ENCODE measurements at regions not wholly inside any gene's neighbourhood (a gene's known extent, or its start where the extent isn't known, plus 50 kb on each side); places are given as distances from the start of the nearest gene placed in this dataset.
A peak's percentile ranks its signal among the peaks of the same experiment; 100 is the strongest.

DNA sequence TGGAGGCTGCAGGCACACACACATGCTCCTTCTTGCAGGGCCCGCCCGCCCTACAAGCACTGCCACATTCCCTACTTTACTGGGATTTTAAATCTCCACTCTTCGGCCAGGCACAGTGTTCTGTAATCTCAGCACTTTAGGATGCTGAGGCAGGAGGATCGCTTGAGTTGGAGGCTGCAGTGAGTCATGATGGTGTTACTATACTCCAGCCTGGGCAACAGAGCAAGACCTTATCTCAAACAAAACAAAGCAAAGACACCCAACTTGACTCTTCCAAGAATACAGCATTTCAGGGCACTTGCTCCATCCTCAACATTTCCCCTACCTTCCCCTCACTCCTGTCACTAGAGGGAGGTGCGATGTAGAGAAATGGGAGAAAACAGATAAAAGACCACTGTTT is 194.0 kb downstream of the MYLK4 start:
- TF ChIP-seq, protein P1, sequence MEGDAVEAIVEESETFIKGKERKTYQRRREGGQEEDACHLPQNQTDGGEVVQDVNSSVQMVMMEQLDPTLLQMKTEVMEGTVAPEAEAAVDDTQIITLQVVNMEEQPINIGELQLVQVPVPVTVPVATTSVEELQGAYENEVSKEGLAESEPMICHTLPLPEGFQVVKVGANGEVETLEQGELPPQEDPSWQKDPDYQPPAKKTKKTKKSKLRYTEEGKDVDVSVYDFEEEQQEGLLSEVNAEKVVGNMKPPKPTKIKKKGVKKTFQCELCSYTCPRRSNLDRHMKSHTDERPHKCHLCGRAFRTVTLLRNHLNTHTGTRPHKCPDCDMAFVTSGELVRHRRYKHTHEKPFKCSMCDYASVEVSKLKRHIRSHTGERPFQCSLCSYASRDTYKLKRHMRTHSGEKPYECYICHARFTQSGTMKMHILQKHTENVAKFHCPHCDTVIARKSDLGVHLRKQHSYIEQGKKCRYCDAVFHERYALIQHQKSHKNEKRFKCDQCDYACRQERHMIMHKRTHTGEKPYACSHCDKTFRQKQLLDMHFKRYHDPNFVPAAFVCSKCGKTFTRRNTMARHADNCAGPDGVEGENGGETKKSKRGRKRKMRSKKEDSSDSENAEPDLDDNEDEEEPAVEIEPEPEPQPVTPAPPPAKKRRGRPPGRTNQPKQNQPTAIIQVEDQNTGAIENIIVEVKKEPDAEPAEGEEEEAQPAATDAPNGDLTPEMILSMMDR (IDR thresholded peaks at IDR 0.05), result no peak
- TF ChIP-seq POLR2A (IDR thresholded peaks at IDR 0.05), result no peak
- no peaks in the 10 kb centered on the region for H3K27me3 ChIP-seq
- DNase-seq (no peak), ATAC-seq (peak in 1 of 4 donors; percentile 33)
- H3K36me3 ChIP-seq, result no peaks in the 10 kb centered on the region
- H3K4me3 ChIP-seq, result no peak overlapping the region
- 86 to 90% (median 88%) methylated on average over 5 of the region's 5 CpGs for WGBS, 4 donors
- no peaks in the 10 kb centered on the region for H3K4me1 ChIP-seq
- no peak overlapping the region for H3K27ac ChIP-seq
- no peaks in the 10 kb centered on the region for H3K9me3 ChIP-seq
- intact Hi-C loops (cut with DNase I), result no loop called here

DNA sequence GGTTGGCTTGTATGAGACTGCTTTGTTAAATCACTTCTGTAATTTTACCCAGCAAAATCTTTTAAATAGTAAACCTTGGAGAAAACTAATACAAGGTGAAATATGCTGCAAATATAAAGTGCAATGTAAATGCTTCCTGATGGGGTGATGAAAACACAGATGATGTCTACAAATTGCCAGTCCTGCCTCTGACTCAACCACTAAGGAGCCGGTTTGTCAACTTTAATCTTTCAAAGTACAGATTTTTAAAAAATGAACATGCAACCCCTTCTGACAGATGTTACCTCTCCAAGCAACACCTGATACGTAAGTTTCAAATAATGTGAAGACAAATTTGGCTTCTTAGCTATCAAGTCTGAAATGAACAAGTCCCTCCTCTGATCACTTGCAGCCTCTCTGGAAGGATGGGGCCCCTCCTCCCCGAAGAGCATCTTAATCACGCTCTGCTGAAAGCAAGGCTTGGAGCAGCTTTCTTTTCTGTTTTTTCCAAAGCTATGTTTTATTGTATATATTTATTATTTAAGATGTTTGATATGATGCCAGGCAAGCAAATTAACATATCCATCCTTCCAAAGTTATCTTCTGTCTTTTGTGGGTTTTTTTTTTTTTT is 196.0 kb downstream of the MYLK4 start:
- Histone ChIP-seq H3K27ac (no peak overlapping the region), H3K36me3 (no peaks in the 10 kb centered on the region), H3K27me3 (no peaks in the 10 kb centered on the region), H3K9me3 (no peaks in the 10 kb centered on the region), H3K4me1 (no peaks in the 10 kb centered on the region), H3K4me3 (no peak overlapping the region)
- intact Hi-C loops (cut with DNase I), result no loop called here
- no peak for TF ChIP-seq POLR2A (IDR thresholded peaks at IDR 0.05)
- TF ChIP-seq, protein P1 (IDR thresholded peaks at IDR 0.05), result no peak
- ATAC-seq (no peak), DNase-seq (no peak)
- WGBS, 4 donors, result 68 to 90% (median 82%) methylated on average over 4 of the region's 4 CpGs

GRCh38 chr6:2552526-2553154 is 198.1 kb downstream of the MYLK4 start:
- DNase-seq, result no peak
- intact Hi-C loops (cut with DNase I), result no loop called here
- no peak for ATAC-seq
- H3K4me3 ChIP-seq, result no peak overlapping the region
- H3K27ac ChIP-seq, result no peak overlapping the region
- H3K36me3 ChIP-seq, result no peaks in the 10 kb centered on the region
- TF ChIP-seq, protein P1 (IDR thresholded peaks at IDR 0.05), result no peak
- TF ChIP-seq POLR2A (IDR thresholded peaks at IDR 0.05), result no peak
- no peaks in the 10 kb centered on the region for H3K27me3 ChIP-seq
- 61 to 75% (median 72%) methylated on average over 10 of the region's 10 CpGs for whole genome bisulfite sequencing, 4 donors
- no peaks in the 10 kb centered on the region for H3K4me1 ChIP-seq
- peaks cover 0 to 9% (median 0%) of the 10 kb centered on the region in 12 donors for H3K9me3 ChIP-seq

- DNase-seq (no peak), ATAC-seq (no peak)
- Histone ChIP-seq H3K27me3 (peaks cover 0 to 4% (median 0%) of the 10 kb centered on the region in 9 donors), H3K36me3 (no peaks in the 10 kb centered on the region), H3K4me3 (no peak overlapping the region), H3K4me1 (no peaks in the 10 kb centered on the region), H3K9me3 (peaks cover 0 to 9% (median 0%) of the 10 kb centered on the region in 12 donors), H3K27ac (no peak overlapping the region)
- TF ChIP-seq POLR2A (IDR thresholded peaks at IDR 0.05), result no peak
- TF ChIP-seq, protein P1 (IDR thresholded peaks at IDR 0.05), result no peak
- intact Hi-C loops (cut with DNase I), result no loop called here
- WGBS, 4 donors, result 70 to 87% (median 85%) methylated on average over 3 of the region's 3 CpGs
These were observed 199.0 kb downstream of the MYLK4 start for GRCh38 chr6:2551705-2552104.
